Naive thymus-derived CD4-positive, alpha-beta T cell (primary cell): ENCODE measurements at regions not wholly inside any gene's neighbourhood (a gene's known extent, or its start where the extent isn't known, plus 50 kb on each side); places are given as distances from the start of the nearest gene placed in this dataset.

Source experiments
- ATAC-seq: fragments of 150-1000 bp; cut with Tn5 transposase; 2 replicates; pipeline ENCODE4 v1.10.0; 2021; ENCODE audit warnings: mild to moderate bottlenecking, moderate library complexity
- CTCF ChIA-PET: fragments of 350-600 bp; sonication (Branson Sonifier 250); formaldehyde crosslinking; loops from one replicate; lab custom pipeline; 2021; ENCODE audit warnings: antibody characterized with exemption; lab: Charles Lee
- POLR2A ChIA-PET: fragments of 350-600 bp; sonication (Branson Sonifier 250); formaldehyde crosslinking; loops from one replicate; lab custom pipeline; 2021; ENCODE audit warnings: antibody characterized with exemption, inconsistent platforms; lab: Charles Lee
- DNase-seq, 9 donors: peaks; one replicate each; pipeline versions ENCODE4 v3.0.0 to v3.0.0-alpha.2; 2020 to 2022; ENCODE audit warnings: mixed read lengths in 1 of 9
- H3K27ac ChIP-seq: one replicate; pipeline ENCODE4 v1.7.0; 2013; ENCODE audit warnings: mild to moderate bottlenecking, low read depth, low read length, moderate library complexity
- H3K27me3 ChIP-seq, 2 donors: one replicate each; pipeline ENCODE4 v1.7.0; 2013; ENCODE audit warnings: low read length in 2 of 2, mild to moderate bottlenecking in 2 of 2, moderate library complexity in 2 of 2; ENCODE audit not compliant: control insufficient read depth in 2 of 2, insufficient read depth in 2 of 2
- H3K36me3 ChIP-seq, 3 experiments: 1 replicate in 2 of 3; 2 replicates in 1 of 3; pipeline ENCODE4 v1.7.0; 2013; ENCODE audit warnings: low read length in 3 of 3, mild to moderate bottlenecking in 3 of 3, moderate library complexity in 1 of 3; ENCODE audit not compliant: insufficient read depth in 3 of 3, control insufficient read depth in 2 of 3
- H3K4me1 ChIP-seq, 2 donors: one replicate each; pipeline ENCODE4 v1.7.0; 2013; ENCODE audit warnings: low read length in 2 of 2, mild to moderate bottlenecking in 2 of 2, moderate library complexity in 1 of 2; ENCODE audit not compliant: control insufficient read depth in 2 of 2, insufficient read depth in 2 of 2
- H3K4me3 ChIP-seq: 2 replicates; pipeline ENCODE4 v1.7.0; 2013; ENCODE audit warnings: mild to moderate bottlenecking, low read length
- H3K9me3 ChIP-seq, 3 experiments: 1 replicate in 2 of 3; 2 replicates in 1 of 3; pipeline ENCODE4 v1.7.0; 2013; ENCODE audit warnings: low read length in 3 of 3; ENCODE audit not compliant: control insufficient read depth in 2 of 3
- H3K27ac Mint-ChIP-seq, 9 donors: one replicate each; pipeline ENCODE4 v1.8.0; 2020 to 2022; ENCODE audit warnings: mixed read lengths in 9 of 9, mild to moderate bottlenecking in 8 of 9, moderate library complexity in 5 of 9, inconsistent platforms in 2 of 9
- H3K27me3 Mint-ChIP-seq, 5 donors: one replicate each; pipeline ENCODE4 v1.8.0; 2021 to 2022; ENCODE audit warnings: mixed read lengths in 5 of 5, mild to moderate bottlenecking in 1 of 5
- H3K36me3 Mint-ChIP-seq, 5 donors: one replicate each; pipeline ENCODE4 v1.8.0; 2020 to 2022; ENCODE audit warnings: mixed read lengths in 5 of 5, mild to moderate bottlenecking in 3 of 5, inconsistent platforms in 1 of 5
- H3K4me1 Mint-ChIP-seq, 7 donors: one replicate each; pipeline ENCODE4 v1.8.0; 2020 to 2022; ENCODE audit warnings: mixed read lengths in 7 of 7, mild to moderate bottlenecking in 3 of 7, inconsistent platforms in 1 of 7
- H3K4me3 Mint-ChIP-seq, 10 donors: one replicate each; pipeline ENCODE4 v1.8.0; 2020 to 2022; ENCODE audit warnings: mild to moderate bottlenecking in 10 of 10, mixed read lengths in 10 of 10, moderate library complexity in 6 of 10, inconsistent platforms in 2 of 10
- H3K9me3 Mint-ChIP-seq, 11 donors: one replicate each; pipeline ENCODE4 v1.8.0; 2020 to 2022; ENCODE audit warnings: mixed read lengths in 11 of 11, mild to moderate bottlenecking in 4 of 11, inconsistent platforms in 1 of 11, moderate library complexity in 1 of 11
- intact Hi-C, 2 donors: fragments of 100-400 bp; cut with micrococcal nuclease; formaldehyde crosslinking; loops; one replicate each; pipeline ENCODE4 v1.15.1; 2023

DNA sequence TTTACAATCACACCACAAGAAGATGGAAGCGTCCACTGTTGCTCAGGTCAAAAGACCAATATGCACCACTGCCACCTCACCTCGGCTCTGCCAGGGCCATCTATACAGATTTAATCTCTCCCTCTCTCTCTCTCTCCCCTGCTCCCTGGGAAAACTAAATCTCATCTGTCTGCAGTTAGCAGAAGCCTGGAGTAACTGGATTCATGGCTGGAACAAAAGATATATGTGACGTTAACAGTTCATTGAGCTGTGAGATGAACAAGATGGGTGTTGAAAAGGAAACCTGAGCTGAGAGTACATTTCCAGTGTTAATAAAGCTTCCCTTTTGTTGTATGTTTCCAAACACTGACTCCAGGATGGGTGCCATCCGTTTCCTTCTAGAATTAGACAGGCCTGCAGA, 369.7 kb downstream of the CDK5RAP2 start:
- no peak for DNase-seq
- peaks cover 0 to 2% (median 0%) of the 10 kb centered on the region in 7 donors for H3K4me1 Mint-ChIP-seq
- no peak overlapping the region for H3K4me3 Mint-ChIP-seq
- H3K36me3 Mint-ChIP-seq: no peaks in the 10 kb centered on the region
- H3K27me3 Mint-ChIP-seq: peaks cover 0 to 18% (median 5%) of the 10 kb centered on the region in 5 donors
- POLR2A ChIA-PET: no interaction called here
- no peak for ATAC-seq
- H3K27ac ChIP-seq: no peak overlapping the region
- no peaks in the 10 kb centered on the region for H3K36me3 ChIP-seq
- H3K27ac Mint-ChIP-seq: no peak overlapping the region
- intact Hi-C loops: no loop called here
- no peaks in the 10 kb centered on the region for H3K9me3 ChIP-seq
- H3K4me3 ChIP-seq: no peak overlapping the region
- CTCF ChIA-PET: no interaction called here
- no peaks in the 10 kb centered on the region for H3K27me3 ChIP-seq
- H3K4me1 ChIP-seq: no peaks in the 10 kb centered on the region
- peaks cover 0 to 6% (median 0%) of the 10 kb centered on the region in 11 donors for H3K9me3 Mint-ChIP-seq

DNA sequence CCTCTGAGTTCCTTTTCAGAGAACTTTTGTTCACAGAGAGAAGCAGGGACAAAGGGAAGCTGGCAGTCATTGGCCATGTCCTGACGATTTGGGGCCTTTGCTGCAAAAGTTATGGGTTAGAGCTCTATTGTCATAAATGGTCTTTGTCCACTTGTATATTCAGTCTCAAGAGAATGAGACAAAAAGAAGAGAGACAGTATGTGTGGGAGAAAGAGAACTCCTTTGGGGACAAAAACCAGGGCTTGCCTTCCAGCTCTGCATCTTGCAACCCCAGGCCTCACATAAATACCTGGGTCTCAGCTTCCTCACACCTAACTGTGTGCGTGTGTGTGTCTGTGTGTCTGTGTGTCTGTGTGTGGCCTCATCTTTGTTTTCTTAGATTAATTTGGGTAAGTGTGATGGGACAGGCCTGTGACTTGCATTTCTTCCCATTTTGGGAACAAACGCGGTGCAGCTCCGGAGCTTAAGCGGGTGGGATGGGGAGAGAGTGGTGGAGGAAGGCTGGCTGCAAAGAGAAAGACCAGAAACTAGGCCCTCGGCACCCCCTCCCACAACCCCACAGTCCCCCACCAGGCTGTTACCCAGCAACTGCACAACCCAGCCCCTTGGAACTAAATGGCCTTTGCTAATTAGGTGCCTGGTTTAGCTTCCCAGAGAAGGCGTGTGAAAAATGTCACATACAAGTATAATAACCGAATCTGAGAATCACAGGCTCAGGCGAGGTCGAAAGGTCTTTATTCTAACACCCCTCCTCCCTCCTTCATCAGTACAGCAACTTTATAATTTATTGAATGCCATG, 376.9 kb downstream of the CDK5RAP2 start:
- no peak overlapping the region for H3K27ac Mint-ChIP-seq
- no peak overlapping the region for H3K4me3 Mint-ChIP-seq
- Histone ChIP-seq H3K27me3 (no peaks in the 10 kb centered on the region), H3K27ac (no peak overlapping the region), H3K9me3 (no peaks in the 10 kb centered on the region), H3K4me3 (no peak overlapping the region), H3K36me3 (no peaks in the 10 kb centered on the region), H3K4me1 (no peaks in the 10 kb centered on the region)
- H3K9me3 Mint-ChIP-seq: peaks cover 0 to 11% (median 0%) of the 10 kb centered on the region in 11 donors
- ChIA-PET POLR2A (no interaction called here), CTCF (no interaction called here)
- H3K27me3 Mint-ChIP-seq: peaks cover 0 to 15% (median 6%) of the 10 kb centered on the region in 5 donors
- ATAC-seq (no peak), DNase-seq (no peak)
- H3K36me3 Mint-ChIP-seq: no peaks in the 10 kb centered on the region
- H3K4me1 Mint-ChIP-seq: peaks cover 0 to 2% (median 0%) of the 10 kb centered on the region in 7 donors
- intact Hi-C loops: no loop called here

DNA sequence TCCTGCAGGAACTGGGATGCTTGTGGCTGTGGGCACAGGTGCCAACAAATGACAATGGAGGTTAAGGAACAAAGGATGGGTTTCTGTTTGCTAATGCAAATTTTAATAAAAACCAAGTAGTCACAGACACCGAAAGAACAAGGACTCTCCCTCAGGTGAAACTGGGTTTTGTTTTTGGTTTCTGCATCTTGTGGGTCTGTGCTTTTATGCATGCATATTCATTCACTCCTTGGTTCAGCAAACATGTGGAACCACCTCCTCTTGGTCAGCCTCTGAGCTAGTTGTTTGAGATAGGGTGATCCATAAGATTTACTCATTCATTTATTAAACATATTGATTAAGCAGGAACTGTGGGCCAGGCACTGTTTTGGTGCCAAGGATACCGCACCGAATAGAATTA, 381.9 kb downstream of the CDK5RAP2 start:
- Mint-ChIP-seq H3K27me3 (peaks cover 0 to 18% (median 12%) of the 10 kb centered on the region in 5 donors), H3K36me3 (no peaks in the 10 kb centered on the region), H3K9me3 (peaks cover 0 to 11% (median 2%) of the 10 kb centered on the region in 11 donors), H3K27ac (no peak overlapping the region), H3K4me3 (no peak overlapping the region), H3K4me1 (no peaks in the 10 kb centered on the region)
- no peaks in the 10 kb centered on the region for H3K4me1 ChIP-seq
- no peaks in the 10 kb centered on the region for H3K27me3 ChIP-seq
- DNase-seq (no peak), ATAC-seq (no peak)
- no peaks in the 10 kb centered on the region for H3K9me3 ChIP-seq
- intact Hi-C loops: no loop called here
- ChIA-PET POLR2A (no interaction called here), CTCF (no interaction called here)
- no peaks in the 10 kb centered on the region for H3K36me3 ChIP-seq
- H3K27ac ChIP-seq: no peak overlapping the region
- H3K4me3 ChIP-seq: no peak overlapping the region

DNA sequence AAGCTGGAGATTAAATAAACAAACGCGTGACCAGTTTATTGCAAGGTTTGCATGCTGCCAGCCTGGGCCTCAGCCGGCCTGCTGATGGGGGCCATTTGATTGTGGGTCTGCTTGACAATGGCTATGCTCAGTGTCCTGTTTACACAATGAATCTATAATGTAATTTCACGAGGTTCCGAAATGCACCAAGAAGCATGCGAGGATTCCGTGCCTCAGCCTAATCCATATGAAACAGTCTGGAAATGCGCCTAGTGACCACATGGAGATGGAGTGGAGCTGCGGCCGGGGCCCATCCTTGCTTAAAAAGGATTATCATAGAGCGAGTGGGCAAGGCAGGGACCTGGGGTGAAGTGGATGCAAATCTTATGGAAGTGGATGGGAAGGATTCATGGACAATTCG, 382.4 kb downstream of the CDK5RAP2 start:
- H3K27me3 ChIP-seq: no peaks in the 10 kb centered on the region
- H3K27me3 Mint-ChIP-seq: peaks cover 0 to 18% (median 12%) of the 10 kb centered on the region in 5 donors
- POLR2A ChIA-PET: no interaction called here
- no peak overlapping the region for H3K27ac Mint-ChIP-seq
- CTCF ChIA-PET: no interaction called here
- no peaks in the 10 kb centered on the region for H3K9me3 ChIP-seq
- H3K36me3 ChIP-seq: no peaks in the 10 kb centered on the region
- no peak for DNase-seq
- no peak overlapping the region for H3K4me3 ChIP-seq
- H3K4me1 Mint-ChIP-seq: no peaks in the 10 kb centered on the region
- intact Hi-C loops: no loop called here
- H3K27ac ChIP-seq: no peak overlapping the region
- no peaks in the 10 kb centered on the region for H3K36me3 Mint-ChIP-seq
- H3K4me3 Mint-ChIP-seq: no peak overlapping the region
- ATAC-seq: no peak
- no peaks in the 10 kb centered on the region for H3K4me1 ChIP-seq
- peaks cover 0 to 11% (median 2%) of the 10 kb centered on the region in 11 donors for H3K9me3 Mint-ChIP-seq

DNA sequence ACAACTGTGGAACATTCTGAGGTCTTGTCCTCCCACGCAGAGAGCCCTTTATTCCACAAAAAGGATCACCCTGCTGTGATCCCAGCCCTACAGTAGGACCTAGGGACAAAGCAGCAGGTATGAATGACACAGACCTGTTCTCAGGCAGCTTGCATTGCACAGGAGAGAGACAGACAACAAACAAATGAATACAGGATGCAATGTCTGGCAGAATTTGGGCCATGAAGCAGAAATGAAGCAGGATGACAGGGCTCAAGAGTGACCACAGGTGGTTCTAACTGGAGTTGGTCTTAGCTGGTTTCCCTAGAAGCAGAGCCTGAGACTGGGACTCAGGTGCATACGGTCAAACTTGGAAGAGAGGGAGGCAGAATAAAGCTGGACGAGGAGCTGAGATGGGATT, 388.8 kb downstream of the CDK5RAP2 start:
- Mint-ChIP-seq H3K27me3 (peaks cover 0 to 15% (median 10%) of the 10 kb centered on the region in 5 donors), H3K4me1 (no peaks in the 10 kb centered on the region), H3K36me3 (no peaks in the 10 kb centered on the region), H3K9me3 (peaks cover 0 to 9% (median 3%) of the 10 kb centered on the region in 11 donors), H3K4me3 (no peak overlapping the region), H3K27ac (no peak overlapping the region)
- ChIA-PET CTCF (no interaction called here), POLR2A (no interaction called here)
- Histone ChIP-seq H3K36me3 (no peaks in the 10 kb centered on the region), H3K4me1 (no peaks in the 10 kb centered on the region), H3K27me3 (no peaks in the 10 kb centered on the region), H3K4me3 (no peak overlapping the region), H3K9me3 (no peaks in the 10 kb centered on the region), H3K27ac (no peak overlapping the region)
- DNase-seq: no peak
- intact Hi-C loops: no loop called here
- no peak for ATAC-seq

GRCh38 chr9:120187758-120188157, 392.2 kb downstream of the CDK5RAP2 start:
- Histone ChIP-seq H3K4me3 (no peak overlapping the region), H3K36me3 (no peaks in the 10 kb centered on the region), H3K27ac (no peak overlapping the region), H3K4me1 (no peaks in the 10 kb centered on the region), H3K9me3 (no peaks in the 10 kb centered on the region), H3K27me3 (no peaks in the 10 kb centered on the region)
- Mint-ChIP-seq H3K4me1 (no peaks in the 10 kb centered on the region), H3K9me3 (peaks cover 0 to 10% (median 3%) of the 10 kb centered on the region in 11 donors), H3K27me3 (peaks cover 0 to 23% (median 7%) of the 10 kb centered on the region in 5 donors), H3K4me3 (no peak overlapping the region), H3K36me3 (no peaks in the 10 kb centered on the region), H3K27ac (no peak overlapping the region)
- no peak for DNase-seq
- ATAC-seq: no peak
- POLR2A ChIA-PET: no interaction called here
- CTCF ChIA-PET: no interaction called here
- intact Hi-C loops: no loop called here

- Mint-ChIP-seq H3K36me3 (no peaks in the 10 kb centered on the region), H3K9me3 (peaks cover 0 to 10% (median 3%) of the 10 kb centered on the region in 11 donors), H3K4me1 (no peaks in the 10 kb centered on the region), H3K27me3 (peaks cover 0 to 23% (median 7%) of the 10 kb centered on the region in 5 donors), H3K27ac (no peak overlapping the region), H3K4me3 (no peak overlapping the region)
- no peak overlapping the region for H3K27ac ChIP-seq
- no peaks in the 10 kb centered on the region for H3K27me3 ChIP-seq
- DNase-seq (no peak), ATAC-seq (no peak)
- no peaks in the 10 kb centered on the region for H3K9me3 ChIP-seq
- H3K36me3 ChIP-seq: no peaks in the 10 kb centered on the region
- no peaks in the 10 kb centered on the region for H3K4me1 ChIP-seq
- no peak overlapping the region for H3K4me3 ChIP-seq
- intact Hi-C loops: no loop called here
- ChIA-PET CTCF (no interaction called here), POLR2A (no interaction called here)
Observed at GRCh38 chr9:120186276-120186675, 393.7 kb downstream of the CDK5RAP2 start.
